ENCODE measurements at regions not wholly inside any gene's neighbourhood (a gene's known extent, or its start where the extent isn't known, plus 50 kb on each side); places are given as distances from the start of the nearest gene placed in this dataset.

DNA sequence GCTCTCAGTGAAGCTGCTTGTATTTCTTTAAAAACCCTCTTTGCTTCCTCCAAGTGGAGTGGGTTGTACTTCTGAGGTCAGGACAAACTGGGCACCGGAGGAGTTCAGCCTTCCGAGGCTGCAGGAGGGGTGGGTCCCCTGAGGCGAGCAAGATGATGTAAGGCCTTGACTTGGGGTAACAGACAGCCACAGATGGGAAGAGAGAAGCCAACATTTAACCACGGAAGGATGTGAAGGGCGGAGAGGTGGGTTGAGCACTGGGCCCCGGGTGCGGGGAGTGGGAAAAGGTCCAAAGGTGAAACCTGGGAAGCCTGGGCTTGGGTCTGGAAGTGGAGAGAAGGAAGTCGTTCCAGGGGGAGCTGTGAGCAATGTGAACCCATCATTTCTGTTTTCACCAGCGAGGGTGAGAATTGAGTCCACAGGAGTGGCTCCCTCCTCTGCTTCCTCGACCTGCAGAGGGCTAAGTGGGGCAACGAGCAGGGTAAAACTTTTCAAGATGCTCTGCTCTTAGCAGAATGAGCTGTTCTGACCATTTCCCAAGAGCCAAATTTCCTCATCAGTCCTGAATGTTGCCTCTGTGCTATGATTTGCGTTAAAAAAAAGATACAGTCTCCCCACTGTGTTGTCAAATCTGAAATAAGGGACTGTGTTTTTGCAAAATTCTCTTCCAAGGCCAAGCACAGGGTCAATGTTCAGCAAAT, 137.7 kb upstream of the CRHR1 start:
- Histone ChIP-seq H3K27me3 (ENCODE audit: low read depth) (peaks cover 51% of the 10 kb centered on the region), H3K36me3 (no peaks in the 10 kb centered on the region), H3K27ac (replicated peaks) (no peak overlapping the region), H3K4me1 (no peaks in the 10 kb centered on the region), H3K9me3 (replicated peaks) (no peaks in the 10 kb centered on the region), H3K4me3 (no peak overlapping the region)
- no peak for DNase-seq
- intact Hi-C loops (cut with micrococcal nuclease), result no loop called here
- TF ChIP-seq, protein P1, sequence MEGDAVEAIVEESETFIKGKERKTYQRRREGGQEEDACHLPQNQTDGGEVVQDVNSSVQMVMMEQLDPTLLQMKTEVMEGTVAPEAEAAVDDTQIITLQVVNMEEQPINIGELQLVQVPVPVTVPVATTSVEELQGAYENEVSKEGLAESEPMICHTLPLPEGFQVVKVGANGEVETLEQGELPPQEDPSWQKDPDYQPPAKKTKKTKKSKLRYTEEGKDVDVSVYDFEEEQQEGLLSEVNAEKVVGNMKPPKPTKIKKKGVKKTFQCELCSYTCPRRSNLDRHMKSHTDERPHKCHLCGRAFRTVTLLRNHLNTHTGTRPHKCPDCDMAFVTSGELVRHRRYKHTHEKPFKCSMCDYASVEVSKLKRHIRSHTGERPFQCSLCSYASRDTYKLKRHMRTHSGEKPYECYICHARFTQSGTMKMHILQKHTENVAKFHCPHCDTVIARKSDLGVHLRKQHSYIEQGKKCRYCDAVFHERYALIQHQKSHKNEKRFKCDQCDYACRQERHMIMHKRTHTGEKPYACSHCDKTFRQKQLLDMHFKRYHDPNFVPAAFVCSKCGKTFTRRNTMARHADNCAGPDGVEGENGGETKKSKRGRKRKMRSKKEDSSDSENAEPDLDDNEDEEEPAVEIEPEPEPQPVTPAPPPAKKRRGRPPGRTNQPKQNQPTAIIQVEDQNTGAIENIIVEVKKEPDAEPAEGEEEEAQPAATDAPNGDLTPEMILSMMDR (IDR thresholded peaks at IDR 0.05; ENCODE audit: borderline replicate concordance), result no peak

DNA sequence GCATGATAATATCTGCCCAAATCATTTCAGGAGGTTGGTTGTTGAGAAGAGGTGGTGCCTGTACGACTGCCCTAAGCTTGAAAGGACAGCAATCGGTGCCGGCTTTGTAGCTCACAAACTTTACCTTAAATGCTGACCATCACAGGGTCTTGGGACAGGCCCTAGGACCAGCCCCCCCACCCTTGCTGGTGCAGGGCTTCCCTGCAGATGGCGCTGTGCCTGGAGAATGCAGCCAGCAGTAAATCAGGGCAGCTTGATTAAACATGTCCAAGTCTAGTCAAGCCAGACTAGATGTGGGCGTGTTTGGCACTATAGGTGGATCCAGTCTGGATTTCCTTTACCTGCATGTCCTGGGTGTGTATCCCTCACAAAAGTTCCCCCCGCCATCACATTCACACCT, 135.5 kb upstream of the CRHR1 start:
- intact Hi-C loops (cut with micrococcal nuclease), result no loop called here
- Histone ChIP-seq H3K36me3 (no peaks in the 10 kb centered on the region), H3K27ac (replicated peaks) (no peak overlapping the region), H3K4me1 (no peaks in the 10 kb centered on the region), H3K9me3 (replicated peaks) (no peaks in the 10 kb centered on the region), H3K27me3 (ENCODE audit: low read depth) (peaks cover 64% of the 10 kb centered on the region), H3K4me3 (no peak overlapping the region)
- TF ChIP-seq, protein P1 (IDR thresholded peaks at IDR 0.05; ENCODE audit: borderline replicate concordance), result no peak
- no peak for DNase-seq

DNA sequence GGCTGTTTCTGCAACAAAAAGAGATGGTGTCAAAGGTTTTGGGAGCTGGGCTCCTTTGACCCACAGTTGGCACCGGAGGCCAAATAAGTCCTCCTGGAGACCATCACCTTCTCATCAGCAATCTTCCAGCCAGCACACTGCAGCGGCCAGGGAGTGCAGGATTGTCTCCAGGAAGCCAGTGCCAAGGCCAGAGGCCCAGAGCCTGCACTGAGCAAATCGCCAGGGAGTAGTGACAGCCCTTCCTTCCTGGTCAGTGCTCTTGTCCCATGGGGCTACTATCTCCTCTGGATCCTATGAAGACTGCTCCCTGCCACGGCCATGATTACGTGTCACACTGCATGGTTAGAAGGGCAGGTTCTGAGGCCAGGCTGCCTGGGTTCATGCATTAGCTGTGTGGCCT, 134.3 kb upstream of the CRHR1 start:
- H3K27me3 ChIP-seq (ENCODE audit: low read depth), result peaks cover 71% of the 10 kb centered on the region
- TF ChIP-seq, protein P1 (IDR thresholded peaks at IDR 0.05; ENCODE audit: borderline replicate concordance), result no peak
- H3K36me3 ChIP-seq, result no peaks in the 10 kb centered on the region
- no peaks in the 10 kb centered on the region for H3K9me3 ChIP-seq (replicated peaks)
- H3K4me3 ChIP-seq, result no peak overlapping the region
- H3K4me1 ChIP-seq, result no peaks in the 10 kb centered on the region
- no peak for DNase-seq
- intact Hi-C loops (cut with micrococcal nuclease), result no loop called here
- no peak overlapping the region for H3K27ac ChIP-seq (replicated peaks)

DNA sequence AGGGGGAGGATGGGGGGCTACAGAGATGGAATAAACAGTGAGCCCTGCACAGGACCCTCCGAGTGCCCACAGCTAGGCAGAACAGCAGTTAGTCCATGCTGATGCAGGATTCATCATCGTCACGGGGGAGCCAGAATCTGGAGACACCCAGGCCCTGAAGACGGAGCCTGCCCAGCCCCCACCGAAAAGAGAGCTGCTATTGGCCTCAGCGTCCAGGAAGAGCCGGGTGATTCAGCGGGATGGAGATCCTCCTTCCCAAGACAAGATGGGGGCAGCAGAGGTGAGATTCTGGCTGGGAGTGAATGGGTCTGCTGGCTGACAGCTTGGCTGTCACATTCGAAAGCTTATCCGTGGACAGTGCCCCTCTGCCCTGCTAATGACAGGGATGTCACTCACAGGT, 133.6 kb upstream of the CRHR1 start:
- H3K4me3 ChIP-seq, result no peak overlapping the region

DNA sequence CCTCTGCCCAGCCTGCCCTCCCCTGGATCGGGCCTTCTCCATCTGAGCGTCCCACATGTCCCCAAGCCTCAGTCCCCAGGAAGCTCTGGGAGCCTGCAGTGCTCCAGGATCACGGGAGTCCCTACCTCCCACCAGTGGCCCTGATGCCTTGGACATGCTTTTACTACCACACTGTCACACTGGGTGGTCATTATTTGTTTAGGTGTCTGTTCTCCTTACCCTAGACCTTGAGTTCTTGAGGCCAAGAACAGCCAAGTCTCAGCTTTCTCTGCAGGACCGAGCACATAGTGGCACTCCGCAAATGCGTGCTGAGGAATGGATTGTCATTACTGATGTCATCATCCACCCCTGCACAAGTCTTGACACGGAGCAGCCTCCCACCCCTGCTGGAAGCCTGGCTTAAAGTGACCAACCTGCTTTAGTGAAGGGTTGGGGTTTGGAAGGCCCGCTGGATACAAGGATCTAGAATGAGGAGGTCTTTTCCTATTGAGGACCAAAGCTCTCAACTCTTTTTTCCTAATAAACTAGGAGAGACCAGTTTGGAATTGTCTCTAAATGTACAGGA, 132.9 kb upstream of the CRHR1 start:
- Histone ChIP-seq H3K4me1 (no peaks in the 10 kb centered on the region), H3K27ac (replicated peaks) (no peak overlapping the region), H3K36me3 (no peaks in the 10 kb centered on the region), H3K27me3 (ENCODE audit: low read depth) (peaks cover 82% of the 10 kb centered on the region), H3K9me3 (replicated peaks) (no peaks in the 10 kb centered on the region), H3K4me3 (no peak overlapping the region)
- TF ChIP-seq, protein P1 (IDR thresholded peaks at IDR 0.05; ENCODE audit: borderline replicate concordance), result no peak
- DNase-seq, result no peak
- intact Hi-C loops (cut with micrococcal nuclease), result no loop called here

More for the DNA sequence above, 133.6 kb upstream of the CRHR1 start:
- Histone ChIP-seq H3K27me3 (ENCODE audit: low read depth) (peaks cover 75% of the 10 kb centered on the region), H3K9me3 (replicated peaks) (no peaks in the 10 kb centered on the region), H3K4me1 (no peaks in the 10 kb centered on the region), H3K36me3 (no peaks in the 10 kb centered on the region), H3K27ac (replicated peaks) (no peak overlapping the region)
- DNase-seq, result no peak
- intact Hi-C loops (cut with micrococcal nuclease), result no loop called here
- TF ChIP-seq, protein P1 (IDR thresholded peaks at IDR 0.05; ENCODE audit: borderline replicate concordance), result no peak

Data from left ventricle myocardium inferior (tissue), 1 donor.